ENCODE measurements at regions not wholly inside any gene's neighbourhood (a gene's known extent, or its start where the extent isn't known, plus 50 kb on each side); places are given as distances from the start of the nearest gene placed in this dataset.

- intact Hi-C loops (cut with micrococcal nuclease; ENCODE audit: unreplicated experiment) = no loop called here
- Histone ChIP-seq H3K4me3 (no peak overlapping the region), H2AFZ (no peak overlapping the region), H3K4me2 (no peak overlapping the region), H3K9me2 (ENCODE audit: insufficient read depth) (no peaks in the 10 kb centered on the region), H4K20me1 (ENCODE audit: insufficient read depth) (no peaks in the 10 kb centered on the region), H3F3A (ENCODE audit: insufficient read depth, low read depth) (no peaks in the 10 kb centered on the region), H3K9me3 (ENCODE audit: insufficient read depth, low read depth) (no peaks in the 10 kb centered on the region; the same call in 1 of the 2 replicates), H3K27me3 (ENCODE audit: insufficient read depth, low read depth) (no peaks in the 10 kb centered on the region), H3K4me1 (replicated peaks; ENCODE audit: insufficient read depth) (no peaks in the 10 kb centered on the region), H3K27ac (no peak overlapping the region), H3K36me3 (ENCODE audit: low read depth) (no peaks in the 10 kb centered on the region), H3K79me2 (ENCODE audit: low read depth) (no peaks in the 10 kb centered on the region)
- CTCF ChIA-PET = no interaction called here
- TF ChIP-seq EZH2 (IDR thresholded peaks at IDR 0.05; ENCODE audit: low read depth) = no peak
- no peak for TF ChIP-seq CTCF (conservative IDR thresholded peaks at IDR 0.05)
- no TSS peak for BruUV-seq (replicated peaks)
- POLR2A ChIA-PET (ENCODE audit: unreplicated experiment) = no interaction called here
- DNase-seq = no peak
Observed at GRCh38 chr2:57562495-57562894, 484.1 kb upstream of the VRK2 start.

GRCh38 chr2:57563015-57563414, 483.6 kb upstream of the VRK2 start:
- ChIA-PET POLR2A (ENCODE audit: unreplicated experiment) (no interaction called here), CTCF (interaction anchor here (0.6 kb wide), 1 partner anchor 55 kb away, joined by 3 read pairs; no protein-coding TSS in a partner anchor)
- Histone ChIP-seq H3K36me3 (ENCODE audit: low read depth) (no peaks in the 10 kb centered on the region), H3K4me2 (no peak overlapping the region), H3K27me3 (ENCODE audit: insufficient read depth, low read depth) (no peaks in the 10 kb centered on the region), H4K20me1 (ENCODE audit: insufficient read depth) (no peaks in the 10 kb centered on the region), H3K27ac (no peak overlapping the region), H3K4me3 (no peak overlapping the region), H3F3A (ENCODE audit: insufficient read depth, low read depth) (no peaks in the 10 kb centered on the region), H3K79me2 (ENCODE audit: low read depth) (no peaks in the 10 kb centered on the region), H2AFZ (no peak overlapping the region), H3K4me1 (replicated peaks; ENCODE audit: insufficient read depth) (no peaks in the 10 kb centered on the region), H3K9me2 (ENCODE audit: insufficient read depth) (no peaks in the 10 kb centered on the region), H3K9me3 (ENCODE audit: insufficient read depth, low read depth) (no peaks in the 10 kb centered on the region; the same call in 1 of the 2 replicates)
- intact Hi-C loops (cut with micrococcal nuclease; ENCODE audit: unreplicated experiment) = no loop called here
- DNase-seq = no peak
- TF ChIP-seq EZH2 (IDR thresholded peaks at IDR 0.05; ENCODE audit: low read depth) (no peak), CTCF (conservative IDR thresholded peaks at IDR 0.05) (no peak)
- BruUV-seq (replicated peaks) = no TSS peak

- Histone ChIP-seq H3K27me3 (ENCODE audit: insufficient read depth, low read depth) (no peaks in the 10 kb centered on the region), H3K36me3 (ENCODE audit: low read depth) (no peaks in the 10 kb centered on the region), H3K79me2 (ENCODE audit: low read depth) (no peaks in the 10 kb centered on the region), H3K4me3 (no peak overlapping the region), H2AFZ (no peak overlapping the region), H3K4me2 (no peak overlapping the region), H3K4me1 (replicated peaks; ENCODE audit: insufficient read depth) (no peaks in the 10 kb centered on the region), H4K20me1 (ENCODE audit: insufficient read depth) (no peaks in the 10 kb centered on the region), H3K9me3 (ENCODE audit: insufficient read depth, low read depth) (no peaks in the 10 kb centered on the region), H3K27ac (no peak overlapping the region), H3K9me2 (ENCODE audit: insufficient read depth) (no peaks in the 10 kb centered on the region), H3F3A (ENCODE audit: insufficient read depth, low read depth) (no peaks in the 10 kb centered on the region)
- ChIA-PET CTCF (no interaction called here), POLR2A (ENCODE audit: unreplicated experiment) (no interaction called here)
- no TSS peak for BruUV-seq (replicated peaks)
- intact Hi-C loops (cut with micrococcal nuclease; ENCODE audit: unreplicated experiment) = no loop called here
- no peak for DNase-seq
- TF ChIP-seq CTCF (conservative IDR thresholded peaks at IDR 0.05) (no peak), EZH2 (IDR thresholded peaks at IDR 0.05; ENCODE audit: low read depth) (no peak)
Observed at GRCh38 chr2:57567245-57567644, 479.4 kb upstream of the VRK2 start.

Measured in PC-9 (cell line).